Esophagus (tissue), 2 donors: ENCODE measurements at regions not wholly inside any gene's neighbourhood (a gene's known extent, or its start where the extent isn't known, plus 50 kb on each side); places are given as distances from the start of the nearest gene placed in this dataset.

ENCODE experiments used
- H3K27ac ChIP-seq, 2 donors: one replicate each; pipeline ENCODE4 v1.5.1; 2013; ENCODE audit warnings: low read depth in 2 of 2, mild to moderate bottlenecking in 2 of 2, inconsistent platforms in 1 of 2, low read length in 1 of 2, moderate library complexity in 1 of 2
- H3K27me3 ChIP-seq, 2 donors: one replicate each; pipeline ENCODE4 v1.6.1; 2013; ENCODE audit warnings: low read length in 2 of 2, control low read depth in 1 of 2, mild to moderate bottlenecking in 1 of 2; ENCODE audit not compliant: insufficient read depth in 2 of 2, control insufficient read depth in 1 of 2
- H3K36me3 ChIP-seq, 2 donors: one replicate each; pipeline ENCODE4 v1.6.1; 2013; ENCODE audit warnings: low read length in 1 of 2; ENCODE audit not compliant: control insufficient read depth in 2 of 2, insufficient read depth in 2 of 2
- H3K4me1 ChIP-seq, 2 donors: one replicate each; pipeline ENCODE4 v1.6.1; 2013; ENCODE audit warnings: low read length in 1 of 2; ENCODE audit not compliant: control insufficient read depth in 2 of 2, insufficient read depth in 2 of 2
- H3K4me3 ChIP-seq, 2 donors: one replicate each; pipeline ENCODE4 v1.5.1; 2013; ENCODE audit warnings: low read length in 2 of 2, mild to moderate bottlenecking in 2 of 2, low read depth in 1 of 2, moderate library complexity in 1 of 2
- H3K9me3 ChIP-seq, 2 donors: one replicate each; pipeline ENCODE4 v1.6.1; 2013; ENCODE audit warnings: mild to moderate bottlenecking in 2 of 2, low read depth in 1 of 2, low read length in 1 of 2, moderate library complexity in 1 of 2; ENCODE audit not compliant: control insufficient read depth in 2 of 2, insufficient read depth in 1 of 2
- WGBS, 2 donors: extraction: QIAGEN DNeasy Blood & Tissue Kit; methylation state at CpG; one replicate each; pipeline ENCODE4 v1.1.7; 2013; 5-methylcytosine and 5-hydroxymethylcytosine counted together
- donor health status: healthy with polysubstance abuse.
- donor health status: Bipolar disorder and iron deficiency.

- Histone ChIP-seq H3K27me3 (no peaks in the 10 kb centered on the region), H3K4me3 (no peak overlapping the region), H3K4me1 (peaks cover 0 to 7% of the 10 kb centered on the region in 2 donors), H3K36me3 (no peaks in the 10 kb centered on the region), H3K27ac (no peak overlapping the region), H3K9me3 (no peaks in the 10 kb centered on the region)
- WGBS, 2 donors, result 64 to 88% methylated on average over 5 of the region's 5 CpGs
Measured at GRCh38 chr5:116378777-116379121, 195.9 kb downstream of the SEMA6A start.

- 54 to 65% methylated on average over 12 of the region's 12 CpGs for WGBS, 2 donors
- no peaks in the 10 kb centered on the region for H3K36me3 ChIP-seq
- H3K27ac ChIP-seq, result peak overlapping the region in 1 of 2 donors; percentile 30
- no peaks in the 10 kb centered on the region for H3K27me3 ChIP-seq
- H3K4me1 ChIP-seq, result peaks cover 0 to 7% of the 10 kb centered on the region in 2 donors
- no peak overlapping the region for H3K4me3 ChIP-seq
- H3K9me3 ChIP-seq, result no peaks in the 10 kb centered on the region
Measured at GRCh38 chr5:116378007-116378776, 196.4 kb downstream of the SEMA6A start.

GRCh38 chr5:116377276-116378006 lies 197.2 kb downstream of the SEMA6A start:
- Histone ChIP-seq H3K27ac (no peak overlapping the region), H3K36me3 (no peaks in the 10 kb centered on the region), H3K27me3 (no peaks in the 10 kb centered on the region), H3K4me1 (peaks cover 4 to 10% of the 10 kb centered on the region in 2 donors), H3K4me3 (no peak overlapping the region), H3K9me3 (no peaks in the 10 kb centered on the region)
- 90 to 91% methylated on average over 18 of the region's 18 CpGs for WGBS, 2 donors

GRCh38 chr5:116375926-116376325 lies 198.7 kb downstream of the SEMA6A start:
- H3K27ac ChIP-seq, result no peak overlapping the region
- no peaks in the 10 kb centered on the region for H3K36me3 ChIP-seq
- H3K4me1 ChIP-seq, result peaks cover 5 to 12% of the 10 kb centered on the region in 2 donors
- H3K4me3 ChIP-seq, result no peak overlapping the region
- H3K9me3 ChIP-seq, result no peaks in the 10 kb centered on the region
- 83 to 90% methylated on average over 5 of the region's 5 CpGs for WGBS, 2 donors
- no peaks in the 10 kb centered on the region for H3K27me3 ChIP-seq

GRCh38 chr5:116374434-116374852 lies 200.2 kb downstream of the SEMA6A start:
- Histone ChIP-seq H3K36me3 (no peaks in the 10 kb centered on the region), H3K27ac (no peak overlapping the region), H3K4me3 (no peak overlapping the region), H3K4me1 (peaks cover 5 to 12% of the 10 kb centered on the region in 2 donors), H3K27me3 (no peaks in the 10 kb centered on the region), H3K9me3 (no peaks in the 10 kb centered on the region)
- WGBS, 2 donors, result 74 to 75% methylated on average over 4 of the region's 4 CpGs

GRCh38 chr5:116372931-116373597 lies 201.6 kb downstream of the SEMA6A start:
- peak overlapping the region; percentile 61 to 76 for H3K27ac ChIP-seq
- H3K27me3 ChIP-seq, result no peaks in the 10 kb centered on the region
- WGBS, 2 donors, result 85 to 88% methylated on average over 1 of the region's 1 CpG
- no peaks in the 10 kb centered on the region for H3K36me3 ChIP-seq
- H3K4me3 ChIP-seq, result no peak overlapping the region
- no peaks in the 10 kb centered on the region for H3K9me3 ChIP-seq
- H3K4me1 ChIP-seq, result peaks cover 5 to 7% of the 10 kb centered on the region in 2 donors

- no peaks in the 10 kb centered on the region for H3K27me3 ChIP-seq
- H3K4me1 ChIP-seq, result peaks cover 5 to 7% of the 10 kb centered on the region in 2 donors
- no peaks in the 10 kb centered on the region for H3K9me3 ChIP-seq
- H3K36me3 ChIP-seq, result no peaks in the 10 kb centered on the region
- H3K27ac ChIP-seq, result peak overlapping the region in 1 of 2 donors; percentile 61
- H3K4me3 ChIP-seq, result no peak overlapping the region
Measured at GRCh38 chr5:116371935-116372334, 202.7 kb downstream of the SEMA6A start.

GRCh38 chr5:116371431-116371830 lies 203.2 kb downstream of the SEMA6A start:
- no peaks in the 10 kb centered on the region for H3K36me3 ChIP-seq
- peak overlapping the region; percentile 15 to 78 for H3K27ac ChIP-seq
- H3K4me3 ChIP-seq, result no peak overlapping the region
- H3K27me3 ChIP-seq, result no peaks in the 10 kb centered on the region
- no peaks in the 10 kb centered on the region for H3K9me3 ChIP-seq
- peaks cover 5 to 7% of the 10 kb centered on the region in 2 donors for H3K4me1 ChIP-seq
- WGBS, 2 donors, result 34 to 40% methylated on average over 2 of the region's 2 CpGs

- no peak overlapping the region for H3K27ac ChIP-seq
- H3K4me1 ChIP-seq, result peaks cover 5 to 7% of the 10 kb centered on the region in 2 donors
- no peaks in the 10 kb centered on the region for H3K36me3 ChIP-seq
- 32 to 33% methylated on average over 2 of the region's 2 CpGs for WGBS, 2 donors
- no peaks in the 10 kb centered on the region for H3K9me3 ChIP-seq
- H3K27me3 ChIP-seq, result no peaks in the 10 kb centered on the region
- no peak overlapping the region for H3K4me3 ChIP-seq
Measured at GRCh38 chr5:116370886-116371285, 203.7 kb downstream of the SEMA6A start.
